ENCODE measurements at regions not wholly inside any gene's neighbourhood (a gene's known extent, or its start where the extent isn't known, plus 50 kb on each side); places are given as distances from the start of the nearest gene placed in this dataset.

DNA sequence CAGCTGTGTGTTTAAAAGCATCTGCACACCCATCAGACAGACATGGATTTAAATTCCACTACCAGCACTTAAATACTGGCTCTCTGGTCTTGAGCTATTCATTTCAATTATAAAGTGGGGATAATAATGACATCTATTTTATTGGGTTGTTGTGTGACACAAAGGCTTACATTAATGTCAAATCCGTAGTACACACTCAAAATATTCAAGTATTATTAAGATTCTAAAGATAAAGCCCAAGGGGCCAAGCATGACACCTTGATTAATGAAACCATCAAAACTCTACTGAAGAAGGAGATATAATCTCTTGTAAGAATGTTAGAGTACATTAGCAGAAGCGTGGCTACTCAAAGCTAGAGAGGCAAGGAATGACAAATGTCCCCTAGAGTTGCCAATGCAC, 743.0 kb downstream of the KCTD16 start:
- Histone ChIP-seq H3K9me2 (replicated peaks; ENCODE audit: low read depth, low read length) (no peaks in the 10 kb centered on the region), H3F3A (ENCODE audit: low read depth) (no peaks in the 10 kb centered on the region), H3K4me3 (ENCODE audit: low read length, poor library complexity, severe bottlenecking) (no peak overlapping the region), H3K36me3 (ENCODE audit: insufficient read depth, low read length) (no peaks in the 10 kb centered on the region), H3K9ac (ENCODE audit: low read depth, low read length, poor library complexity, severe bottlenecking) (no peak overlapping the region), H3K9me3 (ENCODE audit: insufficient read depth, low read depth, low read length) (no peaks in the 10 kb centered on the region), H3K79me2 (ENCODE audit: insufficient read depth, low read length) (no peaks in the 10 kb centered on the region), H2AFZ (ENCODE audit: low read length) (no peak overlapping the region), H3K4me2 (ENCODE audit: low read depth, low read length, poor library complexity, severe bottlenecking) (no peak overlapping the region), H3K27me3 (ENCODE audit: insufficient read depth, low read length, poor library complexity, severe bottlenecking) (no peaks in the 10 kb centered on the region), H4K20me1 (ENCODE audit: insufficient read depth, low read length, poor library complexity, severe bottlenecking) (no peaks in the 10 kb centered on the region), H3K4me1 (ENCODE audit: insufficient read depth, low read length, poor library complexity, severe bottlenecking) (no peaks in the 10 kb centered on the region)
- no peak for TF ChIP-seq EZH2phosphoT487 (IDR thresholded peaks at IDR 0.05; ENCODE audit: borderline replicate concordance)
- TF ChIP-seq, protein P1, sequence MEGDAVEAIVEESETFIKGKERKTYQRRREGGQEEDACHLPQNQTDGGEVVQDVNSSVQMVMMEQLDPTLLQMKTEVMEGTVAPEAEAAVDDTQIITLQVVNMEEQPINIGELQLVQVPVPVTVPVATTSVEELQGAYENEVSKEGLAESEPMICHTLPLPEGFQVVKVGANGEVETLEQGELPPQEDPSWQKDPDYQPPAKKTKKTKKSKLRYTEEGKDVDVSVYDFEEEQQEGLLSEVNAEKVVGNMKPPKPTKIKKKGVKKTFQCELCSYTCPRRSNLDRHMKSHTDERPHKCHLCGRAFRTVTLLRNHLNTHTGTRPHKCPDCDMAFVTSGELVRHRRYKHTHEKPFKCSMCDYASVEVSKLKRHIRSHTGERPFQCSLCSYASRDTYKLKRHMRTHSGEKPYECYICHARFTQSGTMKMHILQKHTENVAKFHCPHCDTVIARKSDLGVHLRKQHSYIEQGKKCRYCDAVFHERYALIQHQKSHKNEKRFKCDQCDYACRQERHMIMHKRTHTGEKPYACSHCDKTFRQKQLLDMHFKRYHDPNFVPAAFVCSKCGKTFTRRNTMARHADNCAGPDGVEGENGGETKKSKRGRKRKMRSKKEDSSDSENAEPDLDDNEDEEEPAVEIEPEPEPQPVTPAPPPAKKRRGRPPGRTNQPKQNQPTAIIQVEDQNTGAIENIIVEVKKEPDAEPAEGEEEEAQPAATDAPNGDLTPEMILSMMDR (conservative IDR thresholded peaks at IDR 0.05; ENCODE audit: low read length): no peak

DNA sequence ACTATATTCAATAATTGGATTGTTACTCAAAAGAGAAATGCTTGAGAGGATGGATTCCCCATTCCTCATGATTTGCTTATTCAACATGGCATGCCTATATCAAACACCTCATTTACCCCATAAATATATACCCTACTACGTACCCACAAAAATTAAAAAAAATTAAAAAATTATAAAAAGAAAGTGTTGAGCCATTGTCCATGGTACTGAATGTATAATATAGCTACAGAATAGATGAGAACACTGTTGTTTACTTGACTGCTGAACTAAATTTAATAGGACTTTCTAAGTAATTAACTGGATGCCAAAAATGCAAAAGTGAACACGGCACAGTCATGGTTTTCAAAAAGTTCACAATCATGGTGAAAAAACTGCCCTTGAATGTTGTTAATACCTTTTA, 725.8 kb downstream of the KCTD16 start:
- no peak overlapping the region for H3K9ac ChIP-seq (ENCODE audit: low read depth, low read length, poor library complexity, severe bottlenecking)
- H3K4me1 ChIP-seq (ENCODE audit: insufficient read depth, low read length, poor library complexity, severe bottlenecking): no peaks in the 10 kb centered on the region
- no peaks in the 10 kb centered on the region for H4K20me1 ChIP-seq (ENCODE audit: insufficient read depth, low read length, poor library complexity, severe bottlenecking)
- TF ChIP-seq EZH2phosphoT487 (IDR thresholded peaks at IDR 0.05; ENCODE audit: borderline replicate concordance): no peak
- TF ChIP-seq, protein P1 (conservative IDR thresholded peaks at IDR 0.05; ENCODE audit: low read length): no peak
- H3F3A ChIP-seq (ENCODE audit: low read depth): no peaks in the 10 kb centered on the region
- no peak overlapping the region for H3K4me2 ChIP-seq (ENCODE audit: low read depth, low read length, poor library complexity, severe bottlenecking)
- H3K9me2 ChIP-seq (replicated peaks; ENCODE audit: low read depth, low read length): no peaks in the 10 kb centered on the region
- H3K4me3 ChIP-seq (ENCODE audit: low read length, poor library complexity, severe bottlenecking): no peak overlapping the region
- no peaks in the 10 kb centered on the region for H3K79me2 ChIP-seq (ENCODE audit: insufficient read depth, low read length)
- H3K9me3 ChIP-seq (ENCODE audit: insufficient read depth, low read depth, low read length): no peaks in the 10 kb centered on the region
- H3K36me3 ChIP-seq (ENCODE audit: insufficient read depth, low read length): no peaks in the 10 kb centered on the region
- no peak overlapping the region for H2AFZ ChIP-seq (ENCODE audit: low read length)
- no peaks in the 10 kb centered on the region for H3K27me3 ChIP-seq (ENCODE audit: insufficient read depth, low read length, poor library complexity, severe bottlenecking)

DNA sequence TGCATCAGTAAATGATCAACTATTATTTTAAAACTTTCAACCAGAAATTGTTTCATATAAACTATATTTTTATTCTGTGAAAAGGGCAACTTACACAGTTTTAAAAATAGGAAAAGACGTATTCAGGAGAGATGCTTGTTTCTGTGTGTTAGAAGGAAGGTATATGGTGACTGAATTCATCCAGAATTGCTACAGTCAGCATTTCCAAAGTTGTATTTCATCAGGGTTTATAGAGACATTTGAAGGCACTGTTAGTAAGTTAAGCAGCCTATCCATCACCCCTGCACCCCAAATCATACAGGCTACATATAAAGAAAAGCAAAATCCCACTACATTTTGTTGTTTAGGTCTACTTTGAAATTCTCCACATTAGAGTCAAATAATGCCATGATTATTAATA, 716.0 kb downstream of the KCTD16 start:
- Histone ChIP-seq H2AFZ (ENCODE audit: low read length) (no peak overlapping the region), H3K27me3 (ENCODE audit: insufficient read depth, low read length, poor library complexity, severe bottlenecking) (no peaks in the 10 kb centered on the region), H3K79me2 (ENCODE audit: insufficient read depth, low read length) (no peaks in the 10 kb centered on the region), H3K9me2 (replicated peaks; ENCODE audit: low read depth, low read length) (no peaks in the 10 kb centered on the region), H3K9ac (ENCODE audit: low read depth, low read length, poor library complexity, severe bottlenecking) (no peak overlapping the region), H3K4me3 (ENCODE audit: low read length, poor library complexity, severe bottlenecking) (no peak overlapping the region), H3K9me3 (ENCODE audit: insufficient read depth, low read depth, low read length) (peaks cover 3% of the 10 kb centered on the region; the same call in 1 of the 2 replicates), H3F3A (ENCODE audit: low read depth) (no peaks in the 10 kb centered on the region), H4K20me1 (ENCODE audit: insufficient read depth, low read length, poor library complexity, severe bottlenecking) (no peaks in the 10 kb centered on the region), H3K4me1 (ENCODE audit: insufficient read depth, low read length, poor library complexity, severe bottlenecking) (no peaks in the 10 kb centered on the region), H3K4me2 (ENCODE audit: low read depth, low read length, poor library complexity, severe bottlenecking) (no peak overlapping the region), H3K36me3 (ENCODE audit: insufficient read depth, low read length) (no peaks in the 10 kb centered on the region)
- TF ChIP-seq, protein P1 (conservative IDR thresholded peaks at IDR 0.05; ENCODE audit: low read length): no peak
- no peak for TF ChIP-seq EZH2phosphoT487 (IDR thresholded peaks at IDR 0.05; ENCODE audit: borderline replicate concordance)
